ENCODE measurements at regions not wholly inside any gene's neighbourhood (a gene's known extent, or its start where the extent isn't known, plus 50 kb on each side); places are given as distances from the start of the nearest gene placed in this dataset.
A peak's percentile ranks its signal among the peaks of the same experiment; 100 is the strongest.

DNA sequence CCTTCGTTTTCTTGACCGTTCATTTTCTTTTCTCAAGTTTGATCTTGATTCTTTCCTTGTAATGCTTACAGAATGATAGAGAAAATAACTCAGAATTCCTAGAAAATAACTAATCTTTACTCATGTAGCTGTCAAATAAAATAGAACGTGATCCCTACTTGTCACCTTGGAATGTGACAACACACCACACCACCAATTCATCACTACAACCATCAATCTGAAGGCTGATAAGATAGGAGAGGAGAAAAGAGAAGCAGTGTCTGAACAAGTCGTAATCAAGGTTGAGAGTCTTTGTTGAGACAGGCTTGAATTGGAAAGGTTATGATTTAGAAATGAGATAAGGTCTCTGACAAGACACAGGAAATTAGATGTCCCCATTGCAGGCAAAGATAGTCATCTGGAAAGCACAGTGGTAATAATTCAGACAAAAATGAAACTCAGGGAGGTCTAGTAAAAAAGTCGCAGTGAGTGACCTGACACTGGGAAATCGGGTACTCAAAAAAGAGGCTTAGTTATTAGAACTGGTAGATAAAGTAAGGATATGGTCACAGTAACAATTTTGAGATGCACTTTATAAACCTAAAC is 456.2 kb downstream of the FAT4 start:
- no peaks in the 10 kb centered on the region for H3K79me2 ChIP-seq (ENCODE audit: control insufficient read depth, insufficient read depth, low read length)
- no peak overlapping the region for H3K9ac ChIP-seq (ENCODE audit: control insufficient read depth, insufficient read depth, low read length)
- no peak for DNase-seq (ENCODE audit: low read depth, low spot score)
- no peaks in the 10 kb centered on the region for H4K20me1 ChIP-seq (ENCODE audit: control insufficient read depth, insufficient read depth)
- intact Hi-C loops (cut with micrococcal nuclease; ENCODE audit: unreplicated experiment) = no loop called here
- H3K4me3 ChIP-seq = no peak overlapping the region
- H3K36me3 ChIP-seq (ENCODE audit: control insufficient read depth in 2 of 2, insufficient read depth in 2 of 2, low read length in 1 of 2) = no peaks in the 10 kb centered on the region
- peak; percentile 73 for ATAC-seq
- no peak overlapping the region for H3K4me2 ChIP-seq (ENCODE audit: control insufficient read depth, insufficient read depth)
- ChIA-PET CTCF (interaction anchor here (1.1 kb wide), 2 partner anchors 9 to 32 kb away, joined by 3 read pairs; no protein-coding TSS in a partner anchor), SMC1A (ENCODE audit: uncharacterized antibody, unreplicated experiment) (interaction anchor here (0.7 to 2.0 kb wide), 6 partner anchors 9 to 60 kb away, joined by 3 to 6 read pairs (median 4); no protein-coding TSS in a partner anchor), POLR2A (interaction anchor here (1.1 to 1.9 kb wide), 2 partner anchors 8 to 10 kb away, joined by 3 to 9 read pairs; no protein-coding TSS in a partner anchor), RAD21 (ENCODE audit: unreplicated experiment) (interaction anchor here (0.8 kb wide), 1 partner anchor 11 kb away, joined by 3 read pairs; no protein-coding TSS in a partner anchor)
- H3K4me1 ChIP-seq (ENCODE audit: control insufficient read depth, insufficient read depth, low read length) = no peaks in the 10 kb centered on the region
- H3K9me3 ChIP-seq (replicated peaks; ENCODE audit: control insufficient read depth, insufficient read depth, low read length) = no peaks in the 10 kb centered on the region
- WGBS (ENCODE audit: insufficient coverage, insufficient replicate concordance, low lambda C conversion rate, missing lambda C conversion rate) = 35% methylated on average over 6 of the region's 6 CpGs
- BruUV-seq (replicated peaks) = no TSS peak
- no peak for FAIRE-seq
- in situ Hi-C loops (cut with MboI) = no loop called here
- TF ChIP-seq CHD1 (IDR thresholded peaks at IDR 0.05; ENCODE audit: low read depth, low read length) (no peak), MTA2 (IDR thresholded peaks at IDR 0.05; ENCODE audit: low read depth) (peak; percentile 22; the same call in 1 of the 2 replicates)
- H3K27ac ChIP-seq (ENCODE audit: control insufficient read depth, insufficient read depth) = no peak overlapping the region
- no peak overlapping the region for H2AFZ ChIP-seq (ENCODE audit: control insufficient read depth, low read depth, low read length)
- H3K27me3 ChIP-seq (replicated peaks in 1 of 2; ENCODE audit: control insufficient read depth in 2 of 2, insufficient read depth in 2 of 2, low read length in 1 of 2) = no peaks in the 10 kb centered on the region

DNA sequence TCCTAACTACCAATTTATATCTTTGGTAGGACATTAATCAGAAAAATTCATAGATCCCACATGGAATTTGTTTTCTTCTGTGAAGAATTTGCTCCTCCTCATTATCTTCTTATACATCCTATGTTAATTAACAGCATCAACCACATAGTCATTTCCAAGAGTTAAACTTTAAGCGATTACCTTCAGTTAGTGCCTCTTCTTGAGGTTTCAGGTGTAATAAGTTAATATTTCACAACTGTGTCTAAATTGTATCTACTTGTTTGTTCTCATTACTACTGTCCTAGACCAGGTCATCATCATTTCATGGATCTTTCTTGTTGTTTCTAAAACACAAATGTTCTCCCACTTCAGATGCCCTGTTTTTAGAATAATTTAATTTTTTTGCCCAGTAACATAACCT is 457.9 kb downstream of the FAT4 start:
- ChIA-PET SMC1A (ENCODE audit: uncharacterized antibody, unreplicated experiment) (interaction anchor here (1.1 to 2.1 kb wide), 4 partner anchors 13 to 58 kb away, joined by 3 to 6 read pairs (median 4); no protein-coding TSS in a partner anchor), CTCF (interaction anchor here (0.6 to 1.2 kb wide), 3 partner anchors 10 to 204 kb away, joined by 3 read pairs; no protein-coding TSS in a partner anchor), RAD21 (ENCODE audit: unreplicated experiment) (interaction anchor here (1.0 to 1.8 kb wide), 2 partner anchors 9 to 88 kb away, joined by 4 to 6 read pairs; no protein-coding TSS in a partner anchor), POLR2A (interaction anchor here (0.5 kb wide), 1 partner anchor 213 kb away, joined by 8 read pairs; no protein-coding TSS in a partner anchor)
- TF ChIP-seq PRDM15 (CRISPR knock-in tag; IDR thresholded peaks at IDR 0.05) (no peak), MTA2 (IDR thresholded peaks at IDR 0.05; ENCODE audit: low read depth) (peak; percentile 82)
- Histone ChIP-seq H3K79me2 (ENCODE audit: control insufficient read depth, insufficient read depth, low read length) (no peaks in the 10 kb centered on the region), H3K27me3 (replicated peaks in 1 of 2; ENCODE audit: control insufficient read depth in 2 of 2, insufficient read depth in 2 of 2, low read length in 1 of 2) (no peaks in the 10 kb centered on the region), H3K9ac (ENCODE audit: control insufficient read depth, insufficient read depth, low read length) (no peak overlapping the region), H3K9me3 (replicated peaks; ENCODE audit: control insufficient read depth, insufficient read depth, low read length) (no peaks in the 10 kb centered on the region; the same call in 2 of the 3 replicates), H3K4me3 (no peak overlapping the region), H3K27ac (ENCODE audit: control insufficient read depth, insufficient read depth) (no peak overlapping the region), H2AFZ (ENCODE audit: control insufficient read depth, low read depth, low read length) (no peak overlapping the region), H3K36me3 (ENCODE audit: control insufficient read depth in 2 of 2, insufficient read depth in 2 of 2, low read length in 1 of 2) (no peaks in the 10 kb centered on the region), H3K4me2 (ENCODE audit: control insufficient read depth, insufficient read depth) (no peak overlapping the region), H4K20me1 (ENCODE audit: control insufficient read depth, insufficient read depth) (no peaks in the 10 kb centered on the region), H3K4me1 (ENCODE audit: control insufficient read depth, insufficient read depth, low read length) (no peaks in the 10 kb centered on the region)
- BruUV-seq (replicated peaks) = no TSS peak
- no peak for DNase-seq (ENCODE audit: low read depth, low spot score)
- intact Hi-C loops (cut with micrococcal nuclease; ENCODE audit: unreplicated experiment) (no loop called here), in situ Hi-C loops (cut with MboI) (no loop called here)
- FAIRE-seq = no peak
- ATAC-seq = peak; percentile 73
- WGBS (ENCODE audit: insufficient coverage, insufficient replicate concordance, low lambda C conversion rate, missing lambda C conversion rate) = 43% methylated on average over 1 of the region's 1 CpG
